Heart right ventricle (tissue), 16 donors: ENCODE measurements at regions not wholly inside any gene's neighbourhood (a gene's known extent, or its start where the extent isn't known, plus 50 kb on each side); places are given as distances from the start of the nearest gene placed in this dataset.

Experiments used
- ATAC-seq, 8 donors: fragments of 200-7000 bp; cut with Tn5 transposase; one replicate each; pipeline ENCODE4 v1.9.1; 2020; ENCODE audit warnings: mild to moderate bottlenecking in 8 of 8, moderate library complexity in 8 of 8, moderate number of reproducible peaks in 1 of 8
- DNase-seq, 2 donors: peaks; one replicate each; pipeline ENCODE4 v3.0.0-alpha.2; 2020
- H3K27ac ChIP-seq, 10 donors: fragments of 200-600 bp; sonication (generic) in 2 of 10; one replicate each; pipeline versions ENCODE4 v1.5.0 to v1.8.0; 2020 to 2022; ENCODE audit warnings: mild to moderate bottlenecking in 3 of 10
- H3K27me3 ChIP-seq, 7 donors: fragments of 200-600 bp; one replicate each; pipeline ENCODE4 v1.8.0; 2021 to 2022; ENCODE audit warnings: mild to moderate bottlenecking in 2 of 7
- H3K36me3 ChIP-seq, 9 donors: fragments of 200-600 bp; sonication (generic) in 1 of 9; one replicate each; pipeline versions ENCODE4 v1.5.0 to v1.8.0; 2020 to 2022; ENCODE audit warnings: mild to moderate bottlenecking in 2 of 9
- H3K4me1 ChIP-seq, 9 donors: fragments of 200-600 bp; sonication (generic) in 1 of 9; one replicate each; pipeline versions ENCODE4 v1.5.0 to v1.8.0; 2020 to 2022; ENCODE audit warnings: mild to moderate bottlenecking in 4 of 9
- H3K4me3 ChIP-seq, 10 donors: fragments of 200-600 bp; sonication (generic) in 2 of 10; one replicate each; pipeline versions ENCODE4 v1.5.0 to v1.8.0; 2020 to 2022; ENCODE audit warnings: mild to moderate bottlenecking in 7 of 10, moderate library complexity in 2 of 10
- H3K9me3 ChIP-seq, 11 donors: fragments of 200-600 bp in 10 of 11; sonication (generic) in 2 of 11; one replicate each; pipeline versions ENCODE4 v1.5.0 to v1.8.0; 2013 to 2022; ENCODE audit warnings: mild to moderate bottlenecking in 2 of 11, control low read depth in 1 of 11, moderate library complexity in 1 of 11
- CTCF ChIP-seq, 9 donors: fragments of 200-600 bp; sonication (generic) in 2 of 9; IDR thresholded peaks; one replicate each; pipeline versions ENCODE4 v1.5.0 to v1.8.0; 2021 to 2022; ENCODE audit warnings: antibody characterized with exemption in 9 of 9, mild to moderate bottlenecking in 5 of 9, moderate library complexity in 1 of 9
- WGBS, 2 donors: extraction: QIAGEN DNeasy Blood & Tissue Kit; methylation state at CpG; one replicate each; pipeline ENCODE4 v1.1.7; 2013; ENCODE audit warnings: inconsistent platforms in 1 of 2; 5-methylcytosine and 5-hydroxymethylcytosine counted together
- intact Hi-C, 10 donors: fragments of 100-400 bp; cut with DNase I; formaldehyde crosslinking; loops; one replicate each; pipeline versions ENCODE4 v1.11.1 to v1.14.2; 2022
- donor health status: Arrhythmogenic right ventricular cardiomyopathy.
- donor health status: ischemic (EF 13 %, LVEDD 7.1; RV severe dilation, severe dysfunction).
- donor health status: healthy with polysubstance abuse.
- donor health status: DM: no; HTN: yes; CAD: no.
- donor health status: DM: no; HTN: no; CAD: no.
- donor health status: ischemic (EF 25% LVEDD 6.9; RV normal size, moderate dysfunction).
- donor health status: ischemic (EF 25% LVEDD 5.7; RV mildly dilated, moderate dysfunction).
- donor health status: healthy.
- donor health status: DM: yes; HTN: yes; CAD: no.
- donor health status: Ischemic cardiomyopathy.
- donor health status: ischemic (EF 35%, LVEDD 5.7; RV mildly dilated, moderate dysfunction).
- donor health status: nonischemic (EF 11% LVEDD 7.7; RV severe dilation, severe dysfunction).
- donor health status: DM: yes; HTN: yes; CAD: no.
- donor health status: PGD.
- donor health status: ischemic (EF 29% LVEDD 5.4; RV normal size, mild dysfunction).
- donor health status: nonischemic (EF 23%, LVEDD 6.1; RV moderate dilation, normal function).

GRCh38 chr12:127596891-127597290 lies 670.1 kb upstream of the TMEM132C start:
- TF ChIP-seq CTCF (IDR thresholded peaks at IDR 0.05) = no peak
- ATAC-seq = no peak
- no peak for DNase-seq

GRCh38 chr12:127599436-127599835 lies 667.5 kb upstream of the TMEM132C start:
- 73 to 76% methylated on average over 7 of the region's 7 CpGs for WGBS, 2 donors
- no peak overlapping the region for H3K27ac ChIP-seq
- no peaks in the 10 kb centered on the region for H3K36me3 ChIP-seq
- H3K9me3 ChIP-seq = peaks cover 0 to under 1% (median 0%) of the 10 kb centered on the region in 11 donors
- no peak overlapping the region for H3K4me3 ChIP-seq
- ATAC-seq (no peak), DNase-seq (no peak)
- H3K27me3 ChIP-seq = peaks cover 0 to 14% (median 0%) of the 10 kb centered on the region in 7 donors
- no peak for TF ChIP-seq CTCF (IDR thresholded peaks at IDR 0.05)
- intact Hi-C loops = no loop called here
- H3K4me1 ChIP-seq = no peaks in the 10 kb centered on the region

More at GRCh38 chr12:127596891-127597290, 670.1 kb upstream of the TMEM132C start:
- H3K36me3 ChIP-seq = no peaks in the 10 kb centered on the region
- no peak overlapping the region for H3K4me3 ChIP-seq
- H3K9me3 ChIP-seq = no peaks in the 10 kb centered on the region
- H3K27ac ChIP-seq = no peak overlapping the region
- WGBS, 2 donors = 94% methylated on average over 4 of the region's 4 CpGs
- intact Hi-C loops = no loop called here
- H3K4me1 ChIP-seq = no peaks in the 10 kb centered on the region
- peaks cover 0 to 16% (median 0%) of the 10 kb centered on the region in 7 donors for H3K27me3 ChIP-seq

GRCh38 chr12:127600211-127600610 lies 666.8 kb upstream of the TMEM132C start:
- peaks cover 0 to 2% (median 0%) of the 10 kb centered on the region in 11 donors for H3K9me3 ChIP-seq
- ATAC-seq = no peak
- TF ChIP-seq CTCF (IDR thresholded peaks at IDR 0.05) = no peak

GRCh38 chr12:127606476-127607015 lies 660.4 kb upstream of the TMEM132C start:
- Histone ChIP-seq H3K4me1 (no peaks in the 10 kb centered on the region), H3K9me3 (peaks cover 0 to 8% (median 0%) of the 10 kb centered on the region in 11 donors), H3K27ac (no peak overlapping the region), H3K4me3 (no peak overlapping the region), H3K36me3 (no peaks in the 10 kb centered on the region), H3K27me3 (peaks cover 0 to 8% (median 0%) of the 10 kb centered on the region in 7 donors)
- 87% methylated on average over 3 of the region's 3 CpGs for WGBS, 2 donors
- TF ChIP-seq CTCF (IDR thresholded peaks at IDR 0.05) = no peak
- no peak for DNase-seq
- no peak for ATAC-seq
- intact Hi-C loops = no loop called here

More at GRCh38 chr12:127600211-127600610, 666.8 kb upstream of the TMEM132C start:
- intact Hi-C loops = no loop called here
- H3K36me3 ChIP-seq = no peaks in the 10 kb centered on the region
- H3K4me1 ChIP-seq = no peaks in the 10 kb centered on the region
- no peak for DNase-seq
- H3K27me3 ChIP-seq = peaks cover 0 to 14% (median 0%) of the 10 kb centered on the region in 7 donors
- 62 to 63% methylated on average over 3 of the region's 3 CpGs for WGBS, 2 donors
- H3K4me3 ChIP-seq = no peak overlapping the region
- H3K27ac ChIP-seq = no peak overlapping the region
